HCT116 (cell line): ENCODE measurements at regions not wholly inside any gene's neighbourhood (a gene's known extent, or its start where the extent isn't known, plus 50 kb on each side); places are given as distances from the start of the nearest gene placed in this dataset.

Experiments
- ATAC-seq: fragments of 200-7000 bp; cut with Tn5 transposase; 2 replicates; pipeline ENCODE4 v1.9.1; 2020; ENCODE audit warnings: mild to moderate bottlenecking, moderate library complexity
- BruUV-seq: library from RNA; stranded (reverse); fragments of 400-500 nt; replicated peaks from 2 replicates; lab custom pipeline; 2021; lab: Mats Ljungman, UMichigan
- CTCF ChIA-PET: fragments of 300-600 bp; sonication (Branson Sonifier 250); formaldehyde crosslinking; loops from one replicate; lab custom pipeline; 2021; ENCODE audit warnings: antibody characterized with exemption; lab: Charles Lee
- POLR2A ChIA-PET: fragments of 300-600, 350-600 bp; sonication (Branson Sonifier 250); formaldehyde crosslinking; loops from one replicate; lab custom pipeline; 2021; ENCODE audit warnings: antibody characterized with exemption; lab: Charles Lee
- RAD21 ChIA-PET, 2 experiments: fragments of 300-600 bp; sonication (Branson Sonifier 250); formaldehyde crosslinking; loops; one replicate each; lab custom pipeline; 2023; ENCODE audit warnings: low total read pairs in 2 of 2; ENCODE audit not compliant: uncharacterized antibody in 2 of 2, unreplicated experiment in 2 of 2, low non-redundant PET in 1 of 2; lab: Charles Lee
- DNase-seq: peaks from one replicate; pipeline ENCODE4 v3.0.0-alpha.2; 2010; ENCODE audit warnings: low read depth, low spot score
- H2AFZ ChIP-seq: fragments of 200-600 bp; shearing (Covaris generic), sonication (generic); 2 replicates; pipeline ENCODE4 v1.6.1; 2017; ENCODE audit warnings: low read depth, mixed run types, mixed read lengths, antibody characterized with exemption, low read length; ENCODE audit not compliant: poor library complexity, severe bottlenecking
- H3K27ac ChIP-seq: 2 replicates; pipeline ENCODE4 v1.5.1; 2012; ENCODE audit warnings: low read depth, low read length
- H3K27me3 ChIP-seq: fragments of 200-600 bp; sonication (generic); 2 replicates; pipeline ENCODE4 v1.6.1; 2016; ENCODE audit warnings: mixed run types, low read length, mixed read lengths; ENCODE audit not compliant: insufficient read depth
- H3K36me3 ChIP-seq, 2 experiments: fragments of 200-500 bp in 1 of 2; fragments of 200-600 bp in 1 of 2; sonication (Bioruptor generic) in 1 of 2; sonication (generic) in 1 of 2; 2 replicates each; pipeline versions ENCODE4 v1.5.1 to v1.6.1; 2014 to 2016; ENCODE audit warnings: low read length in 2 of 2, inconsistent platforms in 1 of 2, mixed read lengths in 1 of 2, mixed run types in 1 of 2; ENCODE audit not compliant: insufficient read depth in 2 of 2, control insufficient read depth in 1 of 2
- H3K4me1 ChIP-seq, 2 experiments: fragments of 200-600 bp in 1 of 2; sonication (generic) in 1 of 2; 2 replicates each; pipeline versions ENCODE4 v1.5.1 to v1.6.1; 2012 to 2017; ENCODE audit warnings: low read length in 2 of 2, inconsistent platforms in 1 of 2, mild to moderate bottlenecking in 1 of 2, mixed read lengths in 1 of 2, mixed run types in 1 of 2, moderate library complexity in 1 of 2; ENCODE audit not compliant: insufficient read depth in 2 of 2, control insufficient read depth in 1 of 2
- H3K4me2 ChIP-seq: fragments of 200-600 bp; sonication (generic); 2 replicates; pipeline ENCODE4 v1.6.1; 2017; ENCODE audit warnings: mixed run types, low read length, mixed read lengths
- H3K4me3 ChIP-seq, 2 experiments: fragments of 200-600 bp in 1 of 2; sonication (generic) in 1 of 2; replicated peaks in 1 of 2; 2 replicates each; pipeline ENCODE4 v1.5.1; 2011 to 2016; ENCODE audit warnings: low read length in 2 of 2, control low read depth in 1 of 2, low read depth in 1 of 2, mild to moderate bottlenecking in 1 of 2, mixed read lengths in 1 of 2, mixed run types in 1 of 2
- H3K79me2 ChIP-seq: fragments of 200-600 bp; sonication (generic); 2 replicates; pipeline ENCODE4 v1.6.1; 2017; ENCODE audit warnings: mild to moderate bottlenecking, mixed run types, low read length, moderate library complexity, mixed read lengths; ENCODE audit not compliant: insufficient read depth
- H3K9ac ChIP-seq: fragments of 200-600 bp; sonication (generic); 2 replicates; pipeline ENCODE4 v1.6.1; 2016; ENCODE audit warnings: low read length, mixed read lengths
- H3K9me2 ChIP-seq: fragments of 200-600 bp; sonication (generic), shearing (Covaris generic); 2 replicates; pipeline ENCODE4 v1.6.1; 2017; ENCODE audit warnings: mixed run types, mild to moderate bottlenecking, moderate library complexity; ENCODE audit not compliant: insufficient read depth
- H3K9me3 ChIP-seq, 2 experiments: fragments of 200-500 bp in 1 of 2; fragments of 200-600 bp in 1 of 2; sonication (Bioruptor generic) in 1 of 2; sonication (generic) in 1 of 2; 2 replicates each; pipeline ENCODE4 v1.6.1; 2014 to 2017; ENCODE audit warnings: low read length in 2 of 2, mixed read lengths in 2 of 2, inconsistent platforms in 1 of 2, low read depth in 1 of 2, mild to moderate bottlenecking in 1 of 2, mixed run types in 1 of 2, moderate library complexity in 1 of 2; ENCODE audit not compliant: control insufficient read depth in 1 of 2, insufficient read depth in 1 of 2
- H4K20me1 ChIP-seq: fragments of 200-600 bp; sonication (generic), shearing (Covaris generic); 2 replicates; pipeline ENCODE4 v1.6.1; 2017; ENCODE audit warnings: mixed run types, mild to moderate bottlenecking, moderate library complexity; ENCODE audit not compliant: insufficient read depth
- CBX3 ChIP-seq: IDR thresholded peaks from 2 replicates; pipeline ENCODE4 v1.6.1; 2012; ENCODE audit warnings: low read depth
- CEBPB ChIP-seq: IDR thresholded peaks from 2 replicates; pipeline ENCODE4 v1.6.1; 2012; ENCODE audit warnings: low read depth
- EGR1 ChIP-seq: IDR thresholded peaks from 2 replicates; pipeline ENCODE4 v1.6.1; 2012; ENCODE audit warnings: low read depth
- ELF1 ChIP-seq: IDR thresholded peaks from 2 replicates; pipeline ENCODE4 v1.6.1; 2012; ENCODE audit warnings: low read depth, borderline replicate concordance
- EZH2 ChIP-seq: fragments of 200-600 bp; sonication (generic); IDR thresholded peaks from 2 replicates; pipeline ENCODE4 v1.6.1; 2017; ENCODE audit warnings: antibody characterized with exemption, mixed run types
- FOSL1 ChIP-seq: IDR thresholded peaks from 2 replicates; pipeline ENCODE4 v1.6.1; 2012; ENCODE audit warnings: low read depth
- JUND ChIP-seq: IDR thresholded peaks from 2 replicates; pipeline ENCODE4 v1.6.1; 2012
- POLR2AphosphoS5 ChIP-seq: IDR thresholded peaks from 2 replicates; pipeline ENCODE4 v1.6.1; 2011; ENCODE audit warnings: mild to moderate bottlenecking, low read depth, low read length, moderate library complexity
- RAD21 ChIP-seq: IDR thresholded peaks from 2 replicates; pipeline ENCODE4 v1.6.1; 2012; ENCODE audit warnings: low read depth, mild to moderate bottlenecking
- REST ChIP-seq: IDR thresholded peaks from 2 replicates; pipeline ENCODE4 v1.6.1; 2012; ENCODE audit warnings: low read depth
- SIN3A ChIP-seq: IDR thresholded peaks from 2 replicates; pipeline ENCODE4 v1.6.1; 2012; ENCODE audit warnings: low read depth
- SP1 ChIP-seq: IDR thresholded peaks from 2 replicates; pipeline ENCODE4 v1.6.1; 2012; ENCODE audit warnings: low read depth
- TCF7L2 ChIP-seq: IDR thresholded peaks from 2 replicates; pipeline ENCODE4 v1.7.0; 2011; ENCODE audit warnings: borderline replicate concordance, inconsistent platforms; ENCODE audit not compliant: insufficient read depth, insufficient read length; ENCODE audit errors: extremely low read depth
- YY1 ChIP-seq: IDR thresholded peaks from 2 replicates; pipeline ENCODE4 v1.6.1; 2011; ENCODE audit warnings: low read length, low read depth, moderate library complexity, mild to moderate bottlenecking; ENCODE audit not compliant: insufficient replicate concordance; ENCODE audit errors: extremely low read depth
- ZFX ChIP-seq: fragments of 450-650 bp; IDR thresholded peaks from 2 replicates; pipeline ENCODE4 v1.6.1; 2017
- ZNF274 ChIP-seq: fragments of 200-500 bp; sonication (Bioruptor generic); IDR thresholded peaks from 2 replicates; pipeline ENCODE4 v1.6.1; 2014; ENCODE audit warnings: mild to moderate bottlenecking, low read depth, low read length, inconsistent platforms
- intact Hi-C: fragments of 100-400 bp; cut with micrococcal nuclease; formaldehyde crosslinking; loops from 2 replicates; pipeline ENCODE4 v1.10.0; 2022
- TF ChIP-seq, protein P1 (sequence below): IDR thresholded peaks from 2 replicates; pipeline ENCODE4 v1.6.1; 2012
- TF ChIP-seq, protein P2 (sequence below): IDR thresholded peaks from 2 replicates; pipeline ENCODE4 v1.6.1; 2011; ENCODE audit warnings: mild to moderate bottlenecking, low read length, moderate library complexity; ENCODE audit not compliant: insufficient replicate concordance; ENCODE audit errors: extremely low read depth
- TF ChIP-seq, protein P3 (sequence below): IDR thresholded peaks from 2 replicates; pipeline ENCODE4 v1.6.1; 2012

DNA sequence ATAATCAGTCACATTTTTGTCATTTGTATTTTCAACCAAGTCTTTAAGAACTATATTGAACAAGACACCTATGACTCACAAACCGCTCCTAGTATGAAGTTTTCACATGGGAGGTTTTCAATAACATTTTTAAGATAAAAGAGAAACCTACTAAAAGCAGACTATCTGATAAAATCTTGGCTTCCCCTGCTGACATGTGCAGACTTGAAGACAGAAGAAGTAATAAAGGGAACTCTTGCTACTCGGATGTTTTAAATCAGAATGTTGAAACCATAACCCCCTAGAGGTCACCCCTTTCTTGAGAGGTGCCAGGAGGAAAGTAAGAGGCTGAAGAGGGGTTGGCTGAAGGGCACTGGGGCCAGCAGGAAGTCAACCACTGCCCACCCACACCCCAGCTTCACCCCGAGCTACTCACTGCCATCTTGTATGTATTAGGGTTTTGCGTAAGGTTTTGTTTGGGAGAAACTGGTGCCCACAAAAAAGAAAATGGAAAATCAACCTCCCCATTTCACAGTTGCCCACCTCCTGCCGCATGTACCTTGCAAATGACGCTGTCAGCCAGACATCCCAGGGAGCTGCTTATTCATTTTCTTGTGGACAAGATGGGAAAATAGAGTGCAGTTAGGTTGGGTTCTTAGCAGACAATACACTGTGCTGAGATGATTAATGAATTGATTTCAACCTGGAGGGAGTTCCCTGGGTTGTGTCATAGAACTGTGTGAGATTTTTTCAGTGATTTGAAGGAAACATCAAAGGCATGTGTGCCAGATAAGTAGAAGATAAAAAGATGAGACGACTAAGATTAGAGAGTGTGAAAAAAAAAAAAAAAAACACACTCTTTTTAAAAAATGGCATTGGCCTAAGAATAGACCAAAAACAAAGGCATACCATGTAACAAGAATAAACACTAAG, 83.2 kb upstream of the TAB2 start:
- Histone ChIP-seq H3K4me1 (peaks cover 57 to 62% of the 10 kb centered on the region in 2 experiments), H3K9me3 (no peaks in the 10 kb centered on the region), H3K36me3 (no peaks in the 10 kb centered on the region), H3K9me2 (no peaks in the 10 kb centered on the region; the same call in 1 of the 2 replicates), H2AFZ (peak overlapping the region; percentile 87), H3K79me2 (no peaks in the 10 kb centered on the region), H3K9ac (peak overlapping the region; percentile 52), H4K20me1 (no peaks in the 10 kb centered on the region), H3K4me3 (peak overlapping the region; percentile 1 to 42; a peak in 3 of 4 replicates), H3K27me3 (no peaks in the 10 kb centered on the region), H3K27ac (peak overlapping the region; percentile 97), H3K4me2 (peak overlapping the region; percentile 72)
- ATAC-seq (peak; percentile 30), DNase-seq (peak; percentile 48)
- no TSS peak for BruUV-seq
- ChIA-PET RAD21 (no interaction called here), POLR2A (no interaction called here), CTCF (no interaction called here)
- intact Hi-C loops, result loop anchor here (5.0 kb wide), 2 partner anchors 83 to 98 kb away; partner anchors contain the start of gene TAB2
- TF ChIP-seq YY1 (no peak), EZH2 (no peak), RAD21 (no peak; the same call in 1 of the 2 replicates), SIN3A (no peak), POLR2AphosphoS5 (no peak), CEBPB (0 out of 2 replicates have a peak, but pooled peaks have one; percentile 24), FOSL1 (peak; percentile 36; the same call in 1 of the 2 replicates), CBX3 (0 out of 2 replicates have a peak, but pooled peaks have one; percentile 7), TCF7L2 (peak; percentile 90), EGR1 (no peak), JUND (peak; percentile 42; the same call in 1 of the 2 replicates), ZNF274 (no peak), SP1 (peak; percentile 34), ELF1 (no peak), REST (no peak), ZFX (no peak)
- TF ChIP-seq, protein P1, sequence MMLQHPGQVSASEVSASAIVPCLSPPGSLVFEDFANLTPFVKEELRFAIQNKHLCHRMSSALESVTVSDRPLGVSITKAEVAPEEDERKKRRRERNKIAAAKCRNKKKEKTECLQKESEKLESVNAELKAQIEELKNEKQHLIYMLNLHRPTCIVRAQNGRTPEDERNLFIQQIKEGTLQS, result no peak
- TF ChIP-seq, protein P2, sequence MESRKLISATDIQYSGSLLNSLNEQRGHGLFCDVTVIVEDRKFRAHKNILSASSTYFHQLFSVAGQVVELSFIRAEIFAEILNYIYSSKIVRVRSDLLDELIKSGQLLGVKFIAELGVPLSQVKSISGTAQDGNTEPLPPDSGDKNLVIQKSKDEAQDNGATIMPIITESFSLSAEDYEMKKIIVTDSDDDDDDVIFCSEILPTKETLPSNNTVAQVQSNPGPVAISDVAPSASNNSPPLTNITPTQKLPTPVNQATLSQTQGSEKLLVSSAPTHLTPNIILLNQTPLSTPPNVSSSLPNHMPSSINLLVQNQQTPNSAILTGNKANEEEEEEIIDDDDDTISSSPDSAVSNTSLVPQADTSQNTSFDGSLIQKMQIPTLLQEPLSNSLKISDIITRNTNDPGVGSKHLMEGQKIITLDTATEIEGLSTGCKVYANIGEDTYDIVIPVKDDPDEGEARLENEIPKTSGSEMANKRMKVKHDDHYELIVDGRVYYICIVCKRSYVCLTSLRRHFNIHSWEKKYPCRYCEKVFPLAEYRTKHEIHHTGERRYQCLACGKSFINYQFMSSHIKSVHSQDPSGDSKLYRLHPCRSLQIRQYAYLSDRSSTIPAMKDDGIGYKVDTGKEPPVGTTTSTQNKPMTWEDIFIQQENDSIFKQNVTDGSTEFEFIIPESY, result no peak
- TF ChIP-seq, protein P3, sequence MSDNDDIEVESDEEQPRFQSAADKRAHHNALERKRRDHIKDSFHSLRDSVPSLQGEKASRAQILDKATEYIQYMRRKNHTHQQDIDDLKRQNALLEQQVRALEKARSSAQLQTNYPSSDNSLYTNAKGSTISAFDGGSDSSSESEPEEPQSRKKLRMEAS, result peak; percentile 48
